RWPE2 (cell line): ENCODE measurements at regions not wholly inside any gene's neighbourhood (a gene's known extent, or its start where the extent isn't known, plus 50 kb on each side); places are given as distances from the start of the nearest gene placed in this dataset.

Source experiments
- ATAC-seq: fragments of 200-7000 bp; cut with Tn5 transposase; 3 replicates; pipeline ENCODE4 v1.9.1; 2021; ENCODE audit warnings: low read depth
- DNase-seq: peaks from one replicate; pipeline ENCODE4 v3.0.0-alpha.2; 2020; ENCODE audit warnings: low spot score
- H3K27ac ChIP-seq: fragments of 450-650 bp; 2 replicates; pipeline ENCODE4 v1.5.1; 2017; ENCODE audit warnings: mild to moderate bottlenecking; ENCODE audit not compliant: poor library complexity, severe bottlenecking
- H3K27me3 ChIP-seq: fragments of 250-450 bp; sonication (Bioruptor Pico); 2 replicates; pipeline ENCODE4 v1.5.1; 2021; ENCODE audit warnings: mild to moderate bottlenecking, moderate library complexity; ENCODE audit not compliant: insufficient read depth, poor library complexity, severe bottlenecking
- H3K36me3 ChIP-seq: fragments of 250-450 bp; sonication (Bioruptor Pico); 2 replicates; pipeline ENCODE4 v1.5.1; 2020; ENCODE audit warnings: low read depth, mild to moderate bottlenecking, moderate library complexity
- H3K4me1 ChIP-seq: fragments of 250-450 bp; sonication (Bioruptor Pico); 2 replicates; pipeline ENCODE4 v1.5.1; 2021; ENCODE audit warnings: mild to moderate bottlenecking, moderate library complexity; ENCODE audit not compliant: insufficient read depth, poor library complexity, severe bottlenecking
- H3K4me3 ChIP-seq: fragments of 250-450 bp; sonication (Bioruptor Pico); 2 replicates; pipeline ENCODE4 v1.5.1; 2021; ENCODE audit warnings: mild to moderate bottlenecking, moderate library complexity; ENCODE audit not compliant: severe bottlenecking
- H3K9me3 ChIP-seq: fragments of 250-450 bp; sonication (Bioruptor Pico); 2 replicates; pipeline ENCODE4 v1.5.1; 2021; ENCODE audit warnings: mild to moderate bottlenecking, moderate library complexity; ENCODE audit not compliant: severe bottlenecking
- TF ChIP-seq, protein P1 (sequence below): fragments of 450-650 bp; IDR thresholded peaks from one replicate; pipeline ENCODE4 v1.5.1; 2017; ENCODE audit warnings: mild to moderate bottlenecking, moderate library complexity; ENCODE audit not compliant: poor library complexity, severe bottlenecking

GRCh38 chr2:125037135-125037653 is 1012.1 kb downstream of the CNTNAP5 start:
- Histone ChIP-seq H3K4me1 (no peaks in the 10 kb centered on the region), H3K27me3 (no peaks in the 10 kb centered on the region), H3K36me3 (no peaks in the 10 kb centered on the region), H3K9me3 (no peaks in the 10 kb centered on the region), H3K4me3 (no peak overlapping the region), H3K27ac (no peak overlapping the region)
- TF ChIP-seq, protein P1, sequence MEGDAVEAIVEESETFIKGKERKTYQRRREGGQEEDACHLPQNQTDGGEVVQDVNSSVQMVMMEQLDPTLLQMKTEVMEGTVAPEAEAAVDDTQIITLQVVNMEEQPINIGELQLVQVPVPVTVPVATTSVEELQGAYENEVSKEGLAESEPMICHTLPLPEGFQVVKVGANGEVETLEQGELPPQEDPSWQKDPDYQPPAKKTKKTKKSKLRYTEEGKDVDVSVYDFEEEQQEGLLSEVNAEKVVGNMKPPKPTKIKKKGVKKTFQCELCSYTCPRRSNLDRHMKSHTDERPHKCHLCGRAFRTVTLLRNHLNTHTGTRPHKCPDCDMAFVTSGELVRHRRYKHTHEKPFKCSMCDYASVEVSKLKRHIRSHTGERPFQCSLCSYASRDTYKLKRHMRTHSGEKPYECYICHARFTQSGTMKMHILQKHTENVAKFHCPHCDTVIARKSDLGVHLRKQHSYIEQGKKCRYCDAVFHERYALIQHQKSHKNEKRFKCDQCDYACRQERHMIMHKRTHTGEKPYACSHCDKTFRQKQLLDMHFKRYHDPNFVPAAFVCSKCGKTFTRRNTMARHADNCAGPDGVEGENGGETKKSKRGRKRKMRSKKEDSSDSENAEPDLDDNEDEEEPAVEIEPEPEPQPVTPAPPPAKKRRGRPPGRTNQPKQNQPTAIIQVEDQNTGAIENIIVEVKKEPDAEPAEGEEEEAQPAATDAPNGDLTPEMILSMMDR: no peak
- ATAC-seq (no peak), DNase-seq (no peak)

DNA sequence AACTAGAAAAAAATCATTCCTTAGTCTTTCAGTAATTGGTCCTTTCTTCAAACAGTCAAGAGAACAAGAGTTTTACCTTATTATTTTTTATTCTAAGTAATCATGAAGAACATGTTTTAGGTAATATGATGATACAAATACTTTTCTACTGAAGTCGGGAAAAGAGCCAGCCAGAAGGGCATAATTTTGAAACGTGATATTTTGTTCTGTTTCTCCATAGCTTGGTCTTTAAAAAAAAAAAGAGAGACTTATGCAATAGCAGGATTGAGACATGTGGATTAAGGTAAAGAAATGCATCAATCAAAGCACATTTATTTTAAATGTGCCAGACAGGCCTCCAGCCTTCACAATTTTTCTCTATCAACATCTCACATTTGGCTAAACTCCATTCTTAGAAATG is 1016.8 kb downstream of the CNTNAP5 start:
- ATAC-seq: no peak

GRCh38 chr2:125042727-125043126 is 1017.6 kb downstream of the CNTNAP5 start:
- Histone ChIP-seq H3K4me3 (no peak overlapping the region), H3K27ac (no peak overlapping the region), H3K36me3 (no peaks in the 10 kb centered on the region), H3K9me3 (no peaks in the 10 kb centered on the region), H3K4me1 (no peaks in the 10 kb centered on the region), H3K27me3 (no peaks in the 10 kb centered on the region)
- ATAC-seq: no peak
- TF ChIP-seq, protein P1: no peak
- DNase-seq: no peak

More for the DNA sequence above, 1016.8 kb downstream of the CNTNAP5 start:
- Histone ChIP-seq H3K27ac (no peak overlapping the region), H3K27me3 (no peaks in the 10 kb centered on the region), H3K4me3 (no peak overlapping the region), H3K9me3 (no peaks in the 10 kb centered on the region), H3K4me1 (no peaks in the 10 kb centered on the region), H3K36me3 (no peaks in the 10 kb centered on the region)
- DNase-seq: no peak
- TF ChIP-seq, protein P1: no peak

DNA sequence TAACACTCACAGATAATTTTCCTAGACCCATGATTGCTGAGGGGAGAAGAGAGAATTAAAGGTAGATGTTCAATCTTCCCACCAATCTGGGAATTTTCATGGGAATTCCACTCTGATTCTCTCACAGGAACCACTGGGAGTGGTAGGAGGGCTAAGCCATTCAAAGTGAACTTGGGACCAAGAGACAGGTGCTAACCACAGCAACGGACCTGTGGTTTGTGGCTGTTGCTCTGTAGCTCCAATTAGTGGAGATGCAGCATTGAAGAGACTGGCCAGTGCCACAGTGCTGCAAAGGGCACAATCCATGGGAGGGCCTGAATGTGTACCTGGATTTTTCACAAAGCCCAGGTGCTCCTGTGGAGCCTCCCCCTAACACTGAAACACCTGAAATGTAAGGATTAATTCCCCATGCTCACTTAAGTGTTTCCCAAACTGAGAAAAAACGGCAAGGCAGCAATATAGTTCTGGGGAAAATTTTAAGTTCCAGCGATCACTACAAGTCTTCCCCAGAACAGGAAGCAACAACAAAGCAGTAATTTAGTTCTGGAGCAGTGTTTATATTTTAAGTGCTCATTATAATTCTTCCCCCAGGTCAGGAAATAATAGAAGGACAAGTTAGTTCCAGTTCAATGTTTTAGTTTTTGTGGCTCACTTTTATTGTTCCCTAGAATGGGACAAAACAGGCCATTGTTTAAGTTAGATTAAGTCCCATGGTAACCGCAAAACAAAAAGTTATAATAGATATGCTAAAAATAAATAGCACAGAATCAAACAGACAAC is 1045.8 kb downstream of the CNTNAP5 start:
- DNase-seq: no peak
- Histone ChIP-seq H3K36me3 (no peaks in the 10 kb centered on the region), H3K27ac (no peak overlapping the region), H3K27me3 (no peaks in the 10 kb centered on the region), H3K9me3 (peaks cover 2% of the 10 kb centered on the region), H3K4me1 (no peaks in the 10 kb centered on the region), H3K4me3 (no peak overlapping the region)
- no peak for ATAC-seq
- TF ChIP-seq, protein P1: no peak

- Histone ChIP-seq H3K27ac (no peak overlapping the region), H3K9me3 (peaks cover 2% of the 10 kb centered on the region), H3K4me1 (no peaks in the 10 kb centered on the region), H3K27me3 (no peaks in the 10 kb centered on the region), H3K36me3 (no peaks in the 10 kb centered on the region), H3K4me3 (no peak overlapping the region)
- DNase-seq (no peak), ATAC-seq (no peak)
- TF ChIP-seq, protein P1: no peak
Measured at GRCh38 chr2:125073440-125073839, 1048.4 kb downstream of the CNTNAP5 start.
